ENCODE measurements at regions not wholly inside any gene's neighbourhood (a gene's known extent, or its start where the extent isn't known, plus 50 kb on each side); places are given as distances from the start of the nearest gene placed in this dataset.

DNA sequence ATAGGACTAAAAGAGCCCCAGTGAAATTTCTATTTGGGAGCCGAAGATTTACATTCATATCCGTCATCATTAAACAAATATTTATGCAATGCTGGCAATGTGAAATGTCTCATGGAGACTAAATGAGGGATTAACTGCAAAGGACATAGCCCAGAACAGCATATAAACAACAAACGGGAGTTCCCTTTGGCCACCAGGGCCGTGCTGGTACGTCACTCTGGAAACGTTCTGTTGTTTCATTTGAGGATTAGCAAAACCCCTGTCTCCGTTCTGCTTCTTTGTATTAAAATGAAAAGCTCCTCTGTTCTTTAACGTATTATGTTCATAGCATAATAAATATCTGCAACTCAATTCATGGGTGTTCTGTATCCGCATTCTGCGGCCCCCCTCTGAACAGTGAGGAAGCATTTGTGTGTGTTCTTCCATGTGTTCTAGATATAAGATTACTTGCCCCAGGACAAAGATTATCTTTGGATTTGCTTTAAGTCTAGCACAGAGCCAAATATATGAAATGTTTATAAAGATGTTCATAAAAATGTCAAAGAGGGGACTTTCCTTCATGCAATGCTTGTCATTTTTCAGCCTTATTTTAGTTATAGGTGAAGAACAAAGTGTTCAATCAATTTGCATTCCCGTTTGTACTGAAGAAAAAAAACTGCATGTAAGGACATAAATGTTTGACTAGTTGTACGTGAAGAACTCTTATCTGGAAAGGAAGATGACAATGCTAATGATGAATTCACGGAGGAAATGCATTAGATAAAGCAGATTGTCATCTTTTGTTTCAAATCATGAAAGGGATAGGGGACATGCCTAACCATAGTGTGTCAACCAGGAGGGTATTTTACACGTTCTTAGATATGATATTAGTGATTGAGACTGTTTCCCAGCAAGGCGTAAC is 90.0 kb upstream of the TNFAIP3 start:
- TF ChIP-seq, protein P1, sequence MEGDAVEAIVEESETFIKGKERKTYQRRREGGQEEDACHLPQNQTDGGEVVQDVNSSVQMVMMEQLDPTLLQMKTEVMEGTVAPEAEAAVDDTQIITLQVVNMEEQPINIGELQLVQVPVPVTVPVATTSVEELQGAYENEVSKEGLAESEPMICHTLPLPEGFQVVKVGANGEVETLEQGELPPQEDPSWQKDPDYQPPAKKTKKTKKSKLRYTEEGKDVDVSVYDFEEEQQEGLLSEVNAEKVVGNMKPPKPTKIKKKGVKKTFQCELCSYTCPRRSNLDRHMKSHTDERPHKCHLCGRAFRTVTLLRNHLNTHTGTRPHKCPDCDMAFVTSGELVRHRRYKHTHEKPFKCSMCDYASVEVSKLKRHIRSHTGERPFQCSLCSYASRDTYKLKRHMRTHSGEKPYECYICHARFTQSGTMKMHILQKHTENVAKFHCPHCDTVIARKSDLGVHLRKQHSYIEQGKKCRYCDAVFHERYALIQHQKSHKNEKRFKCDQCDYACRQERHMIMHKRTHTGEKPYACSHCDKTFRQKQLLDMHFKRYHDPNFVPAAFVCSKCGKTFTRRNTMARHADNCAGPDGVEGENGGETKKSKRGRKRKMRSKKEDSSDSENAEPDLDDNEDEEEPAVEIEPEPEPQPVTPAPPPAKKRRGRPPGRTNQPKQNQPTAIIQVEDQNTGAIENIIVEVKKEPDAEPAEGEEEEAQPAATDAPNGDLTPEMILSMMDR (IDR thresholded peaks at IDR 0.05; ENCODE audit: low read depth, low read length, missing input control), result no peak
- TF ChIP-seq JUND (IDR thresholded peaks at IDR 0.05) (no peak), EGR1 (IDR thresholded peaks at IDR 0.05; ENCODE audit: low read depth in 2 of 2) (no peak), RAD21 (IDR thresholded peaks at IDR 0.05) (no peak), HNF4A (conservative IDR thresholded peaks at IDR 0.05) (no peak)
- TF ChIP-seq, protein P2, sequence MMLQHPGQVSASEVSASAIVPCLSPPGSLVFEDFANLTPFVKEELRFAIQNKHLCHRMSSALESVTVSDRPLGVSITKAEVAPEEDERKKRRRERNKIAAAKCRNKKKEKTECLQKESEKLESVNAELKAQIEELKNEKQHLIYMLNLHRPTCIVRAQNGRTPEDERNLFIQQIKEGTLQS (IDR thresholded peaks at IDR 0.05), result no peak
- TF ChIP-seq, protein P3, sequence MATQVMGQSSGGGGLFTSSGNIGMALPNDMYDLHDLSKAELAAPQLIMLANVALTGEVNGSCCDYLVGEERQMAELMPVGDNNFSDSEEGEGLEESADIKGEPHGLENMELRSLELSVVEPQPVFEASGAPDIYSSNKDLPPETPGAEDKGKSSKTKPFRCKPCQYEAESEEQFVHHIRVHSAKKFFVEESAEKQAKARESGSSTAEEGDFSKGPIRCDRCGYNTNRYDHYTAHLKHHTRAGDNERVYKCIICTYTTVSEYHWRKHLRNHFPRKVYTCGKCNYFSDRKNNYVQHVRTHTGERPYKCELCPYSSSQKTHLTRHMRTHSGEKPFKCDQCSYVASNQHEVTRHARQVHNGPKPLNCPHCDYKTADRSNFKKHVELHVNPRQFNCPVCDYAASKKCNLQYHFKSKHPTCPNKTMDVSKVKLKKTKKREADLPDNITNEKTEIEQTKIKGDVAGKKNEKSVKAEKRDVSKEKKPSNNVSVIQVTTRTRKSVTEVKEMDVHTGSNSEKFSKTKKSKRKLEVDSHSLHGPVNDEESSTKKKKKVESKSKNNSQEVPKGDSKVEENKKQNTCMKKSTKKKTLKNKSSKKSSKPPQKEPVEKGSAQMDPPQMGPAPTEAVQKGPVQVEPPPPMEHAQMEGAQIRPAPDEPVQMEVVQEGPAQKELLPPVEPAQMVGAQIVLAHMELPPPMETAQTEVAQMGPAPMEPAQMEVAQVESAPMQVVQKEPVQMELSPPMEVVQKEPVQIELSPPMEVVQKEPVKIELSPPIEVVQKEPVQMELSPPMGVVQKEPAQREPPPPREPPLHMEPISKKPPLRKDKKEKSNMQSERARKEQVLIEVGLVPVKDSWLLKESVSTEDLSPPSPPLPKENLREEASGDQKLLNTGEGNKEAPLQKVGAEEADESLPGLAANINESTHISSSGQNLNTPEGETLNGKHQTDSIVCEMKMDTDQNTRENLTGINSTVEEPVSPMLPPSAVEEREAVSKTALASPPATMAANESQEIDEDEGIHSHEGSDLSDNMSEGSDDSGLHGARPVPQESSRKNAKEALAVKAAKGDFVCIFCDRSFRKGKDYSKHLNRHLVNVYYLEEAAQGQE (IDR thresholded peaks at IDR 0.05), result no peak
